B cell (primary cell): ENCODE measurements at regions not wholly inside any gene's neighbourhood (a gene's known extent, or its start where the extent isn't known, plus 50 kb on each side); places are given as distances from the start of the nearest gene placed in this dataset.

ENCODE experiments used
- ATAC-seq: fragments of 200-7000 bp; cut with Tn5 transposase; one replicate; pipeline ENCODE4 v1.10.0; 2021; ENCODE audit warnings: low read depth, mild to moderate bottlenecking, moderate number of reproducible peaks, moderate library complexity
- CTCF ChIA-PET: fragments of 350-600 bp; sonication (Branson Sonifier 250); formaldehyde crosslinking; loops from one replicate; lab custom pipeline; 2021; ENCODE audit warnings: antibody characterized with exemption, inconsistent platforms; lab: Charles Lee
- POLR2A ChIA-PET: fragments of 350-600 bp; sonication (Branson Sonifier 250); formaldehyde crosslinking; loops from one replicate; lab custom pipeline; 2021; ENCODE audit warnings: antibody characterized with exemption; lab: Charles Lee
- DNase-seq: peaks from one replicate; pipeline ENCODE4 v3.0.0; 2013
- H2AFZ ChIP-seq: 2 replicates; pipeline ENCODE4 v1.6.1; 2012; ENCODE audit warnings: mild to moderate bottlenecking, low read depth, low read length; ENCODE audit not compliant: insufficient read depth, poor library complexity, severe bottlenecking
- H3K27ac ChIP-seq, 2 donors: 1 replicate in 1 of 2; 2 replicates in 1 of 2; pipeline ENCODE4 v1.5.1; 2012 to 2013; ENCODE audit warnings: low read length in 2 of 2, mild to moderate bottlenecking in 2 of 2, moderate library complexity in 1 of 2
- H3K27me3 ChIP-seq, 4 experiments: fragments of 200-600 bp in 1 of 4; sonication (generic) in 1 of 4; replicated peaks in 1 of 4; 1 replicate in 2 of 4; 2 replicates in 2 of 4; pipeline versions ENCODE4 v1.6.1 to v1.7.0; 2013 to 2016; ENCODE audit warnings: low read length in 3 of 4, mild to moderate bottlenecking in 2 of 4, mixed read lengths in 1 of 4, moderate library complexity in 1 of 4; ENCODE audit not compliant: insufficient read depth in 4 of 4, control insufficient read depth in 3 of 4; ENCODE audit errors: control extremely low read depth in 1 of 4
- H3K36me3 ChIP-seq, 2 experiments: replicated peaks in 1 of 2; 1 replicate in 1 of 2; 2 replicates in 1 of 2; pipeline versions ENCODE4 v1.6.1 to v1.7.1; 2013; ENCODE audit warnings: low read length in 1 of 2; ENCODE audit not compliant: insufficient read depth in 2 of 2, control insufficient read depth in 1 of 2; ENCODE audit errors: control extremely low read depth in 1 of 2, extremely low read depth in 1 of 2
- H3K4me1 ChIP-seq, 2 donors: fragments of 200-600 bp in 1 of 2; sonication (generic) in 1 of 2; 1 replicate in 1 of 2; 2 replicates in 1 of 2; pipeline versions ENCODE4 v1.5.1 to v1.6.1; 2013 to 2017; ENCODE audit warnings: low read length in 2 of 2; ENCODE audit not compliant: control insufficient read depth in 2 of 2, insufficient read depth in 2 of 2
- H3K4me2 ChIP-seq: replicated peaks from 2 replicates; pipeline ENCODE3; 2012; ENCODE audit warnings: mild to moderate bottlenecking, low read depth, low read length; ENCODE audit not compliant: poor library complexity, severe bottlenecking
- H3K4me3 ChIP-seq, 5 experiments: fragments of 200-600 bp in 1 of 5; sonication (generic) in 1 of 5; 1 replicate in 3 of 5; 2 replicates in 2 of 5; pipeline versions ENCODE4 v1.5.1 to v1.7.0; 2011 to 2016; ENCODE audit warnings: low read length in 4 of 5, mild to moderate bottlenecking in 4 of 5, low read depth in 2 of 5, control low read depth in 1 of 5, moderate library complexity in 1 of 5; ENCODE audit not compliant: insufficient read depth in 1 of 5; ENCODE audit errors: control extremely low read depth in 1 of 5, extremely low read depth in 1 of 5
- H3K79me2 ChIP-seq: fragments of 200-600 bp; sonication (generic); one replicate; pipeline ENCODE4 v1.6.0; 2016; ENCODE audit warnings: low read length; ENCODE audit not compliant: control insufficient read depth, insufficient read depth
- H3K9ac ChIP-seq: fragments of 200-600 bp; sonication (generic); 2 replicates; pipeline ENCODE4 v1.6.1; 2017; ENCODE audit warnings: mild to moderate bottlenecking, low read length, moderate library complexity
- H3K9me3 ChIP-seq, 3 donors: one replicate each; pipeline versions ENCODE4 v1.6.1 to v1.7.1; 2013; ENCODE audit warnings: low read length in 2 of 3; ENCODE audit not compliant: control insufficient read depth in 2 of 3, insufficient read depth in 1 of 3; ENCODE audit errors: control extremely low read depth in 1 of 3
- H4K20me1 ChIP-seq: 2 replicates; pipeline ENCODE4 v1.6.0; 2012; ENCODE audit warnings: mild to moderate bottlenecking, low read length; ENCODE audit not compliant: insufficient read depth, control insufficient read depth, poor library complexity, severe bottlenecking
- H3K27ac Mint-ChIP-seq: one replicate; pipeline ENCODE4 v1.8.0; 2021; ENCODE audit warnings: mixed read lengths
- H3K27me3 Mint-ChIP-seq: one replicate; pipeline ENCODE4 v1.8.0; 2021; ENCODE audit warnings: mixed read lengths
- H3K4me1 Mint-ChIP-seq: one replicate; pipeline ENCODE4 v1.8.0; 2021; ENCODE audit warnings: mixed read lengths
- H3K4me3 Mint-ChIP-seq: one replicate; pipeline ENCODE4 v1.8.0; 2021; ENCODE audit warnings: mixed read lengths
- H3K9me3 Mint-ChIP-seq: one replicate; pipeline ENCODE4 v1.8.0; 2022; ENCODE audit warnings: mixed read lengths; ENCODE audit not compliant: insufficient read depth
- CTCF ChIP-seq: fragments of 200-600 bp; IDR thresholded peaks from one replicate; pipeline ENCODE4 v1.8.0; 2022; ENCODE audit warnings: antibody characterized with exemption, mild to moderate bottlenecking
- EZH2 ChIP-seq: IDR thresholded peaks from 2 replicates; pipeline ENCODE4 v1.6.1; 2012; ENCODE audit warnings: borderline replicate concordance, low read depth, mild to moderate bottlenecking, moderate library complexity, low read length; ENCODE audit not compliant: insufficient read depth, poor library complexity, severe bottlenecking
- WGBS: methylation state at CpG from one replicate; pipeline ENCODE4 v1.1.5; 2013; ENCODE audit warnings: missing lambda C conversion rate; ENCODE audit not compliant: insufficient coverage; 5-methylcytosine and 5-hydroxymethylcytosine counted together
- intact Hi-C: fragments of 100-400 bp; cut with micrococcal nuclease; formaldehyde crosslinking; loops from one replicate; pipeline ENCODE4 v1.10.0; 2022

GRCh38 chr14:65204056-65204455 lies 101.7 kb upstream of the MAX start:
- no peak overlapping the region for H3K9ac ChIP-seq

More at GRCh38 chr14:65204056-65204455, 101.7 kb upstream of the MAX start:
- H3K27me3 Mint-ChIP-seq = no peaks in the 10 kb centered on the region
- H3K79me2 ChIP-seq = no peaks in the 10 kb centered on the region
- no peaks in the 10 kb centered on the region for H3K27me3 ChIP-seq
- peaks cover 61 to 66% of the 10 kb centered on the region in 2 donors for H3K4me1 ChIP-seq
- H3K36me3 ChIP-seq = no peaks in the 10 kb centered on the region
- H3K4me3 ChIP-seq = no peak overlapping the region
- H2AFZ ChIP-seq = peak overlapping the region; percentile 25
- no peaks in the 10 kb centered on the region for H3K9me3 Mint-ChIP-seq
- intact Hi-C loops = loop anchor here (2.0 kb wide), 1 partner anchor 33 kb away; no protein-coding TSS in a partner anchor
- peak overlapping the region; percentile 91 for H3K27ac ChIP-seq
- TF ChIP-seq CTCF = no peak
- no peak for TF ChIP-seq EZH2
- POLR2A ChIA-PET = interaction anchor here (1.9 kb wide), 2 partner anchors 9 to 208 kb away, joined by 11 to 14 read pairs; partner anchors contain the start of gene FUT8
- H3K27ac Mint-ChIP-seq = peak overlapping the region; percentile 90
- H4K20me1 ChIP-seq = no peaks in the 10 kb centered on the region
- H3K4me1 Mint-ChIP-seq = peaks cover 64% of the 10 kb centered on the region
- ATAC-seq (no peak), DNase-seq (no peak)
- H3K4me3 Mint-ChIP-seq = no peak overlapping the region
- WGBS = 100% methylated on average over 1 of the region's 5 CpGs
- CTCF ChIA-PET = interaction anchor here (2.0 to 4.0 kb wide), 2 partner anchors 34 to 39 kb away, joined by 16 to 36 read pairs; no protein-coding TSS in a partner anchor
- H3K9me3 ChIP-seq = peaks cover 0 to 8% (median 0%) of the 10 kb centered on the region in 3 donors
- H3K4me2 ChIP-seq = peak overlapping the region; percentile 66
